ENCODE measurements at regions not wholly inside any gene's neighbourhood (a gene's known extent, or its start where the extent isn't known, plus 50 kb on each side); places are given as distances from the start of the nearest gene placed in this dataset.

GRCh38 chr14:71381814-71382213 is 474.6 kb downstream of the PCNX1 start:
- no peak for TF ChIP-seq POLR2AphosphoS5 (IDR thresholded peaks at IDR 0.05; ENCODE audit: low read depth, low read length)
- TF ChIP-seq REST (IDR thresholded peaks at IDR 0.05; ENCODE audit: insufficient read depth in 1 of 2, low read depth in 2 of 2, low read length in 2 of 2) = no peak
- TF ChIP-seq TAF1 (IDR thresholded peaks at IDR 0.05; ENCODE audit: borderline replicate concordance, insufficient read depth, low read length) = no peak
- TF ChIP-seq SIN3A (IDR thresholded peaks at IDR 0.05; ENCODE audit: borderline replicate concordance, insufficient read depth, low read length) = no peak
- TF ChIP-seq FOXP2 (optimal IDR thresholded peaks at IDR 0.05; ENCODE audit: borderline replicate concordance, extremely low read depth, extremely low read length, insufficient read depth) = no peak

DNA sequence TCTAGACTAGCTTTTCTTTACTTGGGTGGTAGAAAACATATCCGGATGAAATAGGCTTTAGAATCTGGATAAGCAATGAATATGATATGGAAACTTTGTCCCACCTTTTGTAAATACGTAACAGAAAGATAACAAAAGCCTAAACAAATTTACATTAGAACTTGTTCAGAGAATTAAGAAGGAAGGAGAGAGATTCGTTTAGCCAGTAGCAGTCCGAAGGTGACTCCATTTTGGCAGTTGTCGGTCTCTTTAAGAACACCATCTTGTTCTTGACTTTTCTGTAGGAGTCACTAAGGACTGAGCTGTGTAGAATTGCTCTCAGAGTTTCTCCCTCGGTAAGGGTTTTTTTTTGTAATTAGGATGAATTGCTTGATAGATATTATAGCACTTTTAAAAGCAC is 475.1 kb downstream of the PCNX1 start:
- TF ChIP-seq TAF1 (IDR thresholded peaks at IDR 0.05; ENCODE audit: borderline replicate concordance, insufficient read depth, low read length) = no peak
- TF ChIP-seq POLR2AphosphoS5 (IDR thresholded peaks at IDR 0.05; ENCODE audit: low read depth, low read length) = no peak
- no peak for TF ChIP-seq REST (IDR thresholded peaks at IDR 0.05; ENCODE audit: insufficient read depth in 1 of 2, low read depth in 2 of 2, low read length in 2 of 2)
- no peak for TF ChIP-seq SIN3A (IDR thresholded peaks at IDR 0.05; ENCODE audit: borderline replicate concordance, insufficient read depth, low read length)
- no peak for TF ChIP-seq FOXP2 (optimal IDR thresholded peaks at IDR 0.05; ENCODE audit: borderline replicate concordance, extremely low read depth, extremely low read length, insufficient read depth)

DNA sequence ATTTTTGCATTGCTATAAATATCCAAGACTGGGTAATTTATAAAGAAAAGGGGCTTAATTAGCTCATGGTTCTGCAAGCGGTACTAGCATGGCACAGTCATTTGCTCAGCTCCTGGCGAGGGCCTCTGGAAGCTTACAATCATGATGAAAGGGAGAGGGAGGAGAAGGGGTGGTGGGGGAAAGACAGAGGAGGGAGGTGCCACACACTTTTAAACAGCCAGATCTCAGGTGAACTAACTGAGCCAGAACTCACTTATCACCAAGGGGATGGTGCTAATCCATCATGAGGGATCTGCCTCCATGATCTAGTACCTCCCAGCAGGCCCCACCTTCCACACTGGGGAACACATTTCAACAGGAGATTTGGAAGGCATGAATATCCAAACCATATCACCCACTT is 476.3 kb downstream of the PCNX1 start:
- TF ChIP-seq FOXP2 (optimal IDR thresholded peaks at IDR 0.05; ENCODE audit: borderline replicate concordance, extremely low read depth, extremely low read length, insufficient read depth) (no peak), POLR2AphosphoS5 (IDR thresholded peaks at IDR 0.05; ENCODE audit: low read depth, low read length) (no peak), TAF1 (IDR thresholded peaks at IDR 0.05; ENCODE audit: borderline replicate concordance, insufficient read depth, low read length) (no peak), REST (IDR thresholded peaks at IDR 0.05; ENCODE audit: insufficient read depth in 1 of 2, low read depth in 2 of 2, low read length in 2 of 2) (no peak), SIN3A (IDR thresholded peaks at IDR 0.05; ENCODE audit: borderline replicate concordance, insufficient read depth, low read length) (no peak)

- TF ChIP-seq POLR2AphosphoS5 (IDR thresholded peaks at IDR 0.05; ENCODE audit: low read depth, low read length) = no peak
- no peak for TF ChIP-seq SIN3A (IDR thresholded peaks at IDR 0.05; ENCODE audit: borderline replicate concordance, insufficient read depth, low read length)
- no peak for TF ChIP-seq TAF1 (IDR thresholded peaks at IDR 0.05; ENCODE audit: borderline replicate concordance, insufficient read depth, low read length)
- TF ChIP-seq REST (IDR thresholded peaks at IDR 0.05; ENCODE audit: insufficient read depth in 1 of 2, low read depth in 2 of 2, low read length in 2 of 2) = no peak
- no peak for TF ChIP-seq FOXP2 (optimal IDR thresholded peaks at IDR 0.05; ENCODE audit: borderline replicate concordance, extremely low read depth, extremely low read length, insufficient read depth)
Measured at GRCh38 chr14:71384007-71384845, 477.0 kb downstream of the PCNX1 start.
